IMR-90 (cell line): ENCODE measurements at regions not wholly inside any gene's neighbourhood (a gene's known extent, or its start where the extent isn't known, plus 50 kb on each side); places are given as distances from the start of the nearest gene placed in this dataset.

ENCODE experiments used
- ATAC-seq: fragments of 200-7000 bp; cut with Tn5 transposase; 2 replicates; pipeline ENCODE4 v1.9.1; 2020; ENCODE audit warnings: low read depth, mild to moderate bottlenecking, moderate library complexity
- BruUV-seq: library from RNA; stranded (reverse); fragments of 400-500 nt; replicated peaks from 2 replicates; lab custom pipeline; 2021; lab: Mats Ljungman, UMichigan
- CTCF ChIA-PET: fragments of 300-600 bp; formaldehyde crosslinking; extraction: SDS; loops from one replicate; lab custom pipeline; 2021; ENCODE audit warnings: antibody characterized with exemption; lab: Yijun Ruan, JAX
- POLR2A ChIA-PET: fragments of 300-600 bp; sonication (Branson Sonifier 250); formaldehyde crosslinking; loops from one replicate; lab custom pipeline; 2022; ENCODE audit warnings: antibody characterized with exemption; ENCODE audit not compliant: unreplicated experiment; lab: Charles Lee
- DNase-seq: peaks from one replicate; pipeline ENCODE4 v3.0.0; 2013
- H2AFZ ChIP-seq: replicated peaks from 2 replicates; pipeline ENCODE3; 2013; ENCODE audit warnings: low read length, mild to moderate bottlenecking; ENCODE audit not compliant: poor library complexity
- H2AK5ac ChIP-seq: 2 replicates; pipeline ENCODE4 v1.6.1; 2013; ENCODE audit warnings: low read depth, low read length, inconsistent platforms
- H2AK9ac ChIP-seq: replicated peaks from 2 replicates; pipeline ENCODE3; 2013; ENCODE audit warnings: mild to moderate bottlenecking, low read depth, low read length, moderate library complexity; ENCODE audit not compliant: poor library complexity
- H2BK120ac ChIP-seq: 2 replicates; pipeline ENCODE4 v1.6.1; 2013; ENCODE audit warnings: low read depth, low read length, inconsistent platforms
- H2BK15ac ChIP-seq: 3 replicates; pipeline ENCODE4 v1.6.1; 2013; ENCODE audit warnings: low read depth, low read length, inconsistent platforms
- H2BK20ac ChIP-seq: 2 replicates; pipeline ENCODE4 v1.6.1; 2013; ENCODE audit warnings: low read depth, mild to moderate bottlenecking, inconsistent platforms, low read length, moderate library complexity
- H2BK5ac ChIP-seq: 2 replicates; pipeline ENCODE4 v1.6.1; 2013; ENCODE audit warnings: mild to moderate bottlenecking, low read depth, low read length, inconsistent platforms; ENCODE audit not compliant: poor library complexity, severe bottlenecking
- H3K14ac ChIP-seq: replicated peaks from 2 replicates; pipeline ENCODE4 v1.6.1; 2013; ENCODE audit warnings: low read depth, low read length, inconsistent platforms
- H3K18ac ChIP-seq: 2 replicates; pipeline ENCODE4 v1.6.1; 2013; ENCODE audit warnings: low read depth, low read length, control low read depth
- H3K23ac ChIP-seq: 2 replicates; pipeline ENCODE4 v1.6.1; 2013; ENCODE audit warnings: low read depth, low read length, inconsistent platforms
- H3K27ac ChIP-seq: 2 replicates; pipeline ENCODE4 v1.5.1; 2013; ENCODE audit warnings: mild to moderate bottlenecking, control low read depth, low read length; ENCODE audit not compliant: insufficient read depth
- H3K27me3 ChIP-seq: 2 replicates; pipeline ENCODE4 v1.6.1; 2013; ENCODE audit warnings: low read length; ENCODE audit not compliant: control insufficient read depth, insufficient read depth
- H3K36me3 ChIP-seq: 2 replicates; pipeline ENCODE4 v1.6.1; 2013; ENCODE audit warnings: low read length, mixed read lengths; ENCODE audit not compliant: control insufficient read depth, insufficient read depth
- H3K4ac ChIP-seq: 2 replicates; pipeline ENCODE4 v1.6.1; 2013; ENCODE audit warnings: low read depth, low read length, inconsistent platforms
- H3K4me1 ChIP-seq: 2 replicates; pipeline ENCODE4 v1.6.1; 2013; ENCODE audit warnings: low read length, mixed read lengths; ENCODE audit not compliant: control insufficient read depth, insufficient read depth
- H3K4me2 ChIP-seq: 2 replicates; pipeline ENCODE4 v1.6.1; 2013; ENCODE audit warnings: low read depth, mild to moderate bottlenecking, control low read depth, low read length, moderate library complexity
- H3K4me3 ChIP-seq: 2 replicates; pipeline ENCODE4 v1.5.1; 2013; ENCODE audit warnings: low read depth, mild to moderate bottlenecking, control low read depth, low read length, moderate library complexity; ENCODE audit not compliant: insufficient read depth
- H3K56ac ChIP-seq: 2 replicates; pipeline ENCODE4 v1.6.1; 2013; ENCODE audit warnings: low read length, inconsistent platforms; ENCODE audit not compliant: insufficient read depth; ENCODE audit errors: extremely low read depth
- H3K79me1 ChIP-seq, 2 experiments: 2 replicates each; pipeline ENCODE4 v1.6.1; 2013; ENCODE audit warnings: low read length in 2 of 2, inconsistent platforms in 1 of 2, low read depth in 1 of 2
- H3K9ac ChIP-seq: 2 replicates; pipeline ENCODE4 v1.6.1; 2013; ENCODE audit warnings: low read depth, low read length, control low read depth
- H3K9me1 ChIP-seq: 2 replicates; pipeline ENCODE4 v1.6.1; 2013; ENCODE audit warnings: low read length, inconsistent platforms; ENCODE audit not compliant: insufficient read depth
- H3K9me3 ChIP-seq: 2 replicates; pipeline ENCODE4 v1.6.1; 2013; ENCODE audit warnings: low read length; ENCODE audit not compliant: control insufficient read depth, insufficient read depth
- H4K20me1 ChIP-seq: 2 replicates; pipeline ENCODE4 v1.6.1; 2013; ENCODE audit warnings: low read length, inconsistent platforms; ENCODE audit not compliant: insufficient read depth
- H4K5ac ChIP-seq: 2 replicates; pipeline ENCODE4 v1.6.1; 2013; ENCODE audit warnings: mild to moderate bottlenecking, low read depth, low read length, control low read depth
- H4K8ac ChIP-seq, 2 experiments: 2 replicates each; pipeline ENCODE4 v1.6.1; 2013; ENCODE audit warnings: low read depth in 2 of 2, low read length in 2 of 2, control low read depth in 1 of 2, inconsistent platforms in 1 of 2
- H4K91ac ChIP-seq: 2 replicates; pipeline ENCODE4 v1.6.1; 2013; ENCODE audit warnings: low read depth, low read length, inconsistent platforms; ENCODE audit not compliant: insufficient read depth
- CEBPB ChIP-seq: IDR thresholded peaks from 2 replicates; pipeline ENCODE4 v1.6.1; 2012; ENCODE audit warnings: low read depth, low read length, improper control_type of control experiment
- CHD1 ChIP-seq: IDR thresholded peaks from 2 replicates; pipeline ENCODE4 v1.6.1; 2012; ENCODE audit warnings: low read depth, low read length, improper control_type of control experiment
- ELK1 ChIP-seq: fragments of 150-350 bp; IDR thresholded peaks from 2 replicates; pipeline ENCODE4 v1.6.1; 2016; ENCODE audit warnings: low read depth, mild to moderate bottlenecking, low read length, moderate library complexity, borderline replicate concordance
- MAZ ChIP-seq: IDR thresholded peaks from 2 replicates; pipeline ENCODE4 v1.6.1; 2012; ENCODE audit warnings: low read depth, mild to moderate bottlenecking, low read length, improper control_type of control experiment, moderate library complexity, borderline replicate concordance
- MXI1 ChIP-seq: IDR thresholded peaks from 2 replicates; pipeline ENCODE4 v1.6.1; 2012; ENCODE audit warnings: low read depth, mild to moderate bottlenecking, low read length, moderate library complexity, borderline replicate concordance
- NFE2L2 ChIP-seq: fragments of 150-350 bp; IDR thresholded peaks from 2 replicates; pipeline ENCODE4 v1.6.1; 2016; ENCODE audit warnings: low read depth, mild to moderate bottlenecking, low read length
- POLR2A ChIP-seq: IDR thresholded peaks from 2 replicates; pipeline ENCODE4 v1.6.1; 2012; ENCODE audit warnings: mild to moderate bottlenecking, low read depth, low read length
- RAD21 ChIP-seq: IDR thresholded peaks from 2 replicates; pipeline ENCODE4 v1.6.1; 2012; ENCODE audit warnings: low read length, improper control_type of control experiment
- RCOR1 ChIP-seq: IDR thresholded peaks from 2 replicates; pipeline ENCODE4 v1.6.1; 2012; ENCODE audit warnings: mild to moderate bottlenecking, low read length, improper control_type of control experiment; ENCODE audit not compliant: insufficient replicate concordance
- RFX5 ChIP-seq: IDR thresholded peaks from 2 replicates; pipeline ENCODE4 v1.8.0; 2012; ENCODE audit warnings: low read depth, mild to moderate bottlenecking, low read length, moderate library complexity
- SMC3 ChIP-seq: fragments of 150-350 bp; IDR thresholded peaks from 2 replicates; pipeline ENCODE4 v1.6.1; 2016; ENCODE audit warnings: low read depth, mild to moderate bottlenecking, antibody characterized with exemption, low read length, moderate library complexity
- WGBS, 2 experiments: methylation state at CpG; one replicate each; pipeline versions ENCODE4 v1.1.5 to v1.1.7; 2013; ENCODE audit warnings: missing lambda C conversion rate in 2 of 2; ENCODE audit not compliant: insufficient read length in 1 of 2; ENCODE audit errors: extremely low coverage in 2 of 2; 5-methylcytosine and 5-hydroxymethylcytosine counted together
- dilution Hi-C: fragments of 300-500 bp; cut with HindIII; formaldehyde crosslinking; loops from one replicate; pipeline ENCODE4 v1.14.3; 2018; ENCODE audit warnings: low sequenced_read_pairs; ENCODE audit not compliant: unreplicated experiment
- in situ Hi-C: fragments of 300-500 bp; cut with MboI; formaldehyde crosslinking; loops from 3 replicates; pipeline ENCODE4 v1.14.3; 2019; ENCODE audit warnings: low sequenced_read_pairs, inconsistent platforms, mixed read lengths
- intact Hi-C: fragments of 100-400 bp; cut with micrococcal nuclease; formaldehyde crosslinking; loops from 2 replicates; pipeline ENCODE4 v1.10.0; 2022

- Histone ChIP-seq H4K8ac (no peak overlapping the region), H3K9ac (no peak overlapping the region), H2BK120ac (no peak overlapping the region), H3K36me3 (no peaks in the 10 kb centered on the region), H4K20me1 (no peaks in the 10 kb centered on the region), H3K27ac (no peak overlapping the region), H3K79me1 (no peaks in the 10 kb centered on the region), H3K4ac (no peak overlapping the region), H3K27me3 (no peaks in the 10 kb centered on the region), H4K5ac (no peak overlapping the region), H2BK20ac (no peak overlapping the region), H3K56ac (no peak overlapping the region), H2AFZ (no peak overlapping the region), H4K91ac (no peak overlapping the region), H2BK15ac (no peak overlapping the region), H3K4me1 (peaks cover 2% of the 10 kb centered on the region; the same call in 1 of the 2 replicates), H3K4me2 (no peak overlapping the region), H3K9me1 (no peaks in the 10 kb centered on the region), H2AK9ac (no peak overlapping the region), H2BK5ac (no peak overlapping the region), H3K9me3 (peaks cover 4% of the 10 kb centered on the region), H2AK5ac (no peak overlapping the region), H3K18ac (no peak overlapping the region), H3K14ac (no peak overlapping the region), H3K4me3 (no peak overlapping the region), H3K23ac (no peak overlapping the region)
- no peak for TF ChIP-seq RCOR1
- TF ChIP-seq CHD1, result no peak
- no peak for TF ChIP-seq MXI1
- no peak for TF ChIP-seq NFE2L2
- no peak for TF ChIP-seq CEBPB
- TF ChIP-seq ELK1, result no peak
- TF ChIP-seq SMC3, result no peak
- TF ChIP-seq MAZ, result no peak
- TF ChIP-seq POLR2A, result no peak
- TF ChIP-seq RFX5, result no peak
- TF ChIP-seq RAD21, result no peak
- ChIA-PET POLR2A (no interaction called here), CTCF (no interaction called here)
- WGBS, 2 experiments, result no CpG with 5 or more reads among the region's 3 CpGs
- no peak for ATAC-seq
- intact Hi-C loops (no loop called here), dilution Hi-C loops (no loop called here), in situ Hi-C loops (no loop called here)
- no TSS peak for BruUV-seq
- no peak for DNase-seq
Measured at GRCh38 chr21:28604946-28605537, 387.6 kb downstream of the LTN1 start.
